Gastrocnemius medialis (tissue), 4 donors: ENCODE measurements at regions not wholly inside any gene's neighbourhood (a gene's known extent, or its start where the extent isn't known, plus 50 kb on each side); places are given as distances from the start of the nearest gene placed in this dataset.

Experiments used
- ATAC-seq, 2 donors: fragments of 150-250 bp; one replicate each; pipeline ENCODE4 v1.9.1; 2016
- DNase-seq, 2 donors: peaks; one replicate each; pipeline ENCODE4 v3.0.0-alpha.2; 2019
- H3K27ac ChIP-seq, 4 donors: fragments of 200-600 bp; sonication (generic); 1 replicate in 1 of 4; 2 replicates in 3 of 4; pipeline ENCODE4 v1.5.1; 2016 to 2018; ENCODE audit warnings: mild to moderate bottlenecking in 2 of 4, moderate library complexity in 1 of 4
- H3K27me3 ChIP-seq, 3 donors: fragments of 200-600 bp; sonication (generic) in 2 of 3; 1 replicate in 1 of 3; 2 replicates in 2 of 3; pipeline versions ENCODE4 v1.5.1 to v1.6.0; 2016 to 2019; ENCODE audit warnings: mild to moderate bottlenecking in 1 of 3, moderate library complexity in 1 of 3
- H3K36me3 ChIP-seq, 2 donors: fragments of 200-600 bp; sonication (generic) in 1 of 2; one replicate each; pipeline ENCODE4 v1.5.1; 2017 to 2018
- H3K4me1 ChIP-seq, 2 donors: fragments of 200-600 bp; sonication (generic) in 1 of 2; one replicate each; pipeline ENCODE4 v1.5.1; 2016 to 2017; ENCODE audit warnings: mild to moderate bottlenecking in 2 of 2
- H3K4me3 ChIP-seq, 4 donors: fragments of 200-600 bp; sonication (generic) in 3 of 4; 1 replicate in 1 of 4; 2 replicates in 3 of 4; pipeline ENCODE4 v1.5.1; 2016 to 2019; ENCODE audit warnings: mild to moderate bottlenecking in 2 of 4
- H3K9me3 ChIP-seq, 3 donors: fragments of 200-600 bp; sonication (generic) in 2 of 3; 1 replicate in 1 of 3; 2 replicates in 2 of 3; pipeline ENCODE4 v1.5.1; 2016 to 2019
- POLR2A ChIP-seq, 2 donors: fragments of 450-650 bp; IDR thresholded peaks; one replicate each; pipeline ENCODE4 v1.6.1; 2017; ENCODE audit warnings: antibody characterized with exemption in 2 of 2, mild to moderate bottlenecking in 2 of 2, moderate library complexity in 2 of 2
- in situ Hi-C, 4 donors: fragments of 200-750 bp; cut with MboI; loops; one replicate each; pipeline versions ENCODE4 v1.15.0 to v1.8.0; 2017; ENCODE audit warnings: low sequenced_read_pairs in 4 of 4
- intact Hi-C: fragments of 100-400 bp; cut with DNase I; formaldehyde crosslinking; loops from one replicate; pipeline ENCODE4 v1.15.1; 2023; ENCODE audit warnings: low total_unique reads
- TF ChIP-seq, protein P1 (sequence below), 5 experiments: fragments of 450-650 bp in 3 of 5; fragments of 200-600 bp in 2 of 5; sonication (generic) in 2 of 5; IDR thresholded peaks in 4 of 5; conservative IDR thresholded peaks in 1 of 5; 1 replicate in 4 of 5; 2 replicates in 1 of 5; pipeline ENCODE4 v1.5.1; 2016 to 2019; ENCODE audit warnings: antibody characterized with exemption in 5 of 5, mild to moderate bottlenecking in 3 of 5, moderate library complexity in 3 of 5

DNA sequence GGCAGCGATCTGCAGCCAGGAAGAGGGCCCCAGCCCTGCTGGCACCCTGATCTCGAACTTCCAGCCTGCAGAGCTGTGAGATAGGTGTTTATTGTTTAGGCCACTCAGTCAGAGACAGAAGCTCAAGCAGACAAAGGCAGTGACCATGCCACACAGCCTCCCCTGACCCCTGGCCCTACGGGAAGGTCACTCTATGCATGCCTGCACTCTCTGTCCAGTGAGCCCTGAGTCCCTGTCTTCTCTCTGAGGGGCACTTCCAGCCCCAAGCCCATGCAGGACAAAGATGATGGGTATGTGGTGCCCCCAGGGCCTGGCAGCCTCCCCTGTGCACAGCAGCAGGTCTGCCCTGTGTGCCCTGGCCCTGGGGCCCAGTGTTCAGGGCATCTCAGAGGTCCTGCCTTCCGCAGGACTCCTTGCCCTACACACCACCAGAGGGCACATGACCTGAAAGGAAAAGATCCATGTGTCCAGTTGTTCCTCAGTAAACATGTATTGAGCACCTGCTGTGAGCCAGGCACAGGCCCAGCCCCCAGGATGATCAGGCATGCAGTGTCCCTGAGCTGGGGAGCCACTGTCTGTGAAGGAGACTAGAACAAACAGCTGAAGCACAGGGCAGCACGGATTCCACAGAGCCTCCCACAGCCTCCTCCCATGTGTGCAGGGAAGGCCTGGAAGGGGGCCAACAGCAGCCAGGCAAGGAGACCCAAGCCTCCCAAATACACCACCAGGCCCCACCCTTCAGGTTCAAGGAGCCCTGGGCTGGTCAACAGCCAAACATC lies 109.3 kb downstream of the ATPSCKMT start:
- Histone ChIP-seq H3K27ac (no peak overlapping the region), H3K4me1 (no peaks in the 10 kb centered on the region), H3K27me3 (no peaks in the 10 kb centered on the region), H3K4me3 (no peak overlapping the region), H3K9me3 (no peaks in the 10 kb centered on the region), H3K36me3 (no peaks in the 10 kb centered on the region)
- no peak for TF ChIP-seq POLR2A (IDR thresholded peaks at IDR 0.05)
- in situ Hi-C loops (no loop called here), intact Hi-C loops (no loop called here)
- ATAC-seq (no peak), DNase-seq (no peak)

GRCh38 chr5:10138395-10139057 lies 111.2 kb downstream of the ATPSCKMT start:
- H3K4me1 ChIP-seq = no peaks in the 10 kb centered on the region
- no peaks in the 10 kb centered on the region for H3K36me3 ChIP-seq
- no peak for ATAC-seq
- no peak overlapping the region for H3K4me3 ChIP-seq
- H3K9me3 ChIP-seq = no peaks in the 10 kb centered on the region
- DNase-seq = no peak
- in situ Hi-C loops (no loop called here), intact Hi-C loops (no loop called here)
- no peak overlapping the region for H3K27ac ChIP-seq
- no peaks in the 10 kb centered on the region for H3K27me3 ChIP-seq
- TF ChIP-seq, protein P1, sequence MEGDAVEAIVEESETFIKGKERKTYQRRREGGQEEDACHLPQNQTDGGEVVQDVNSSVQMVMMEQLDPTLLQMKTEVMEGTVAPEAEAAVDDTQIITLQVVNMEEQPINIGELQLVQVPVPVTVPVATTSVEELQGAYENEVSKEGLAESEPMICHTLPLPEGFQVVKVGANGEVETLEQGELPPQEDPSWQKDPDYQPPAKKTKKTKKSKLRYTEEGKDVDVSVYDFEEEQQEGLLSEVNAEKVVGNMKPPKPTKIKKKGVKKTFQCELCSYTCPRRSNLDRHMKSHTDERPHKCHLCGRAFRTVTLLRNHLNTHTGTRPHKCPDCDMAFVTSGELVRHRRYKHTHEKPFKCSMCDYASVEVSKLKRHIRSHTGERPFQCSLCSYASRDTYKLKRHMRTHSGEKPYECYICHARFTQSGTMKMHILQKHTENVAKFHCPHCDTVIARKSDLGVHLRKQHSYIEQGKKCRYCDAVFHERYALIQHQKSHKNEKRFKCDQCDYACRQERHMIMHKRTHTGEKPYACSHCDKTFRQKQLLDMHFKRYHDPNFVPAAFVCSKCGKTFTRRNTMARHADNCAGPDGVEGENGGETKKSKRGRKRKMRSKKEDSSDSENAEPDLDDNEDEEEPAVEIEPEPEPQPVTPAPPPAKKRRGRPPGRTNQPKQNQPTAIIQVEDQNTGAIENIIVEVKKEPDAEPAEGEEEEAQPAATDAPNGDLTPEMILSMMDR (IDR thresholded peaks at IDR 0.05 in 4 of 5, conservative IDR thresholded peaks at IDR 0.05 in 1 of 5) = no peak
- TF ChIP-seq POLR2A (IDR thresholded peaks at IDR 0.05) = no peak

GRCh38 chr5:10133830-10134229 lies 115.9 kb downstream of the ATPSCKMT start:
- DNase-seq = no peak
- no peaks in the 10 kb centered on the region for H3K4me1 ChIP-seq
- intact Hi-C loops = no loop called here
- no peaks in the 10 kb centered on the region for H3K9me3 ChIP-seq
- in situ Hi-C loops = no loop called here
- H3K4me3 ChIP-seq = no peak overlapping the region
- TF ChIP-seq, protein P1 (IDR thresholded peaks at IDR 0.05 in 4 of 5, conservative IDR thresholded peaks at IDR 0.05 in 1 of 5) = no peak
- TF ChIP-seq POLR2A (IDR thresholded peaks at IDR 0.05) = no peak
- no peak overlapping the region for H3K27ac ChIP-seq
- no peaks in the 10 kb centered on the region for H3K27me3 ChIP-seq
- no peak for ATAC-seq
- no peaks in the 10 kb centered on the region for H3K36me3 ChIP-seq

DNA sequence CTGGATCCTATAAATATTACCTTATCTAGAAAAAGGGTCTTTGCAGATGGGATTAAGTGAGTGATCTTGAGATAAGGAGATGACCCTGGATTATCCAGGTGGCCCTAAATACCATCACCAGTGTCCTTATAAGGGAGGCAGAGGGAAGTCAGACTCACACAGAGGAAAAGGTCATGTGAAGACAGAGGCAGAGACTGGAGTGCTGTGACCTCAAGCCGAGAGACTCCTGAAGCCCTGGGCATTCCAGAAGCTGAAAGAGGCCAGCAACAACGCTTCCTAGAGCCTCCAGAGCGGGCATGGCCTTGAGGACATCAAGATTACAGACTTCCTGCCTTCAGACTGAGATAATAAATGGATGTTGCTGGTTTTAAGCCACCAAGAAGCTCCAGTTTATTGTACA lies 118.8 kb downstream of the ATPSCKMT start:
- Histone ChIP-seq H3K4me1 (no peaks in the 10 kb centered on the region), H3K27me3 (no peaks in the 10 kb centered on the region)
- no peak for TF ChIP-seq POLR2A (IDR thresholded peaks at IDR 0.05)
- TF ChIP-seq, protein P1 (IDR thresholded peaks at IDR 0.05 in 4 of 5, conservative IDR thresholded peaks at IDR 0.05 in 1 of 5) = no peak

DNA sequence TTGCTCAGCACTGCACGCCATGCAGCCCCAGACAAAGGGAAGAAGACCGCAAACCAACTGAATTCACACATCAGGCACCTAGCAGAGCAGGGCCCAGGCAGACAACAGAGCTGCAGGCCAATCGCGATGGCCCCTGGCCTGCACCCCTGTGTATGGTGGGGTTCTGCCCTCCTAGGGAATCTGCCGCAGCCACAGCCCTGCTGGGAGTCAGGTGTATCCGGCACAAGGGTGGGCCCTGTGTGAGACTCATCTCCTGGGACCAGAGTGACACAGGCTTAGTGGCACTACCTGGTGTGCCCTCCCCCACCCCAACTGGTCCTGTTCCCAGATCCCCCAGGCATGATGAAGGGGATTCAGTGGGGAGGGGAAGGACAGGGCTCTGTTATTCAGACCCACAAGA lies 122.8 kb downstream of the ATPSCKMT start:
- in situ Hi-C loops (no loop called here), intact Hi-C loops (no loop called here)
- TF ChIP-seq, protein P1 (IDR thresholded peaks at IDR 0.05 in 4 of 5, conservative IDR thresholded peaks at IDR 0.05 in 1 of 5) = no peak
- TF ChIP-seq POLR2A (IDR thresholded peaks at IDR 0.05) = no peak
- no peak overlapping the region for H3K4me3 ChIP-seq
- no peak overlapping the region for H3K27ac ChIP-seq
- no peaks in the 10 kb centered on the region for H3K27me3 ChIP-seq
- ATAC-seq (no peak), DNase-seq (no peak)
- H3K9me3 ChIP-seq = no peaks in the 10 kb centered on the region
- no peaks in the 10 kb centered on the region for H3K36me3 ChIP-seq
- H3K4me1 ChIP-seq = peaks cover 0 to 4% of the 10 kb centered on the region in 2 donors

More for the DNA sequence above, 118.8 kb downstream of the ATPSCKMT start:
- H3K4me3 ChIP-seq = no peak overlapping the region
- H3K27ac ChIP-seq = no peak overlapping the region
- no peaks in the 10 kb centered on the region for H3K9me3 ChIP-seq
- in situ Hi-C loops (no loop called here), intact Hi-C loops (no loop called here)
- DNase-seq (no peak), ATAC-seq (no peak)
- H3K36me3 ChIP-seq = no peaks in the 10 kb centered on the region
